ENCODE measurements at regions not wholly inside any gene's neighbourhood (a gene's known extent, or its start where the extent isn't known, plus 50 kb on each side); places are given as distances from the start of the nearest gene placed in this dataset.

- ATAC-seq (ENCODE audit: insufficient number of reproducible peaks, low FRiP score, low read depth) (no peak), DNase-seq (ENCODE audit: low spot score) (no peak)
- no peaks in the 10 kb centered on the region for H3K4me1 ChIP-seq (ENCODE audit: control insufficient read depth in 1 of 2, low read depth in 2 of 2)
- no peak overlapping the region for H3K27ac ChIP-seq
- no peaks in the 10 kb centered on the region for H3K27me3 ChIP-seq (replicated peaks; ENCODE audit: insufficient read depth)
- no peaks in the 10 kb centered on the region for H3K9me3 ChIP-seq
- H3K4me3 ChIP-seq, result no peak overlapping the region
- TF ChIP-seq CTCF (IDR thresholded peaks at IDR 0.05), result no peak
- H3K36me3 ChIP-seq, result no peaks in the 10 kb centered on the region
Measured at GRCh38 chr1:2863648-2863963, 62.1 kb upstream of the TTC34 start.

- TF ChIP-seq CTCF (IDR thresholded peaks at IDR 0.05), result no peak
- ATAC-seq (ENCODE audit: insufficient number of reproducible peaks, low FRiP score, low read depth), result no peak
- DNase-seq (ENCODE audit: low spot score), result no peak
- no peaks in the 10 kb centered on the region for H3K36me3 ChIP-seq
- no peak overlapping the region for H3K27ac ChIP-seq
- H3K4me3 ChIP-seq, result no peak overlapping the region
- H3K27me3 ChIP-seq (replicated peaks; ENCODE audit: insufficient read depth), result no peaks in the 10 kb centered on the region
- H3K4me1 ChIP-seq (ENCODE audit: control insufficient read depth in 1 of 2, low read depth in 2 of 2), result no peaks in the 10 kb centered on the region
- no peaks in the 10 kb centered on the region for H3K9me3 ChIP-seq
Measured at GRCh38 chr1:2864203-2864905, 62.9 kb upstream of the TTC34 start.

- ATAC-seq (ENCODE audit: insufficient number of reproducible peaks, low FRiP score, low read depth) (no peak), DNase-seq (ENCODE audit: low spot score) (no peak)
- no peak overlapping the region for H3K27ac ChIP-seq
- no peaks in the 10 kb centered on the region for H3K4me1 ChIP-seq (ENCODE audit: control insufficient read depth in 1 of 2, low read depth in 2 of 2)
- H3K4me3 ChIP-seq, result no peak overlapping the region
- no peaks in the 10 kb centered on the region for H3K9me3 ChIP-seq
- H3K27me3 ChIP-seq (replicated peaks; ENCODE audit: insufficient read depth), result no peaks in the 10 kb centered on the region
- no peak for TF ChIP-seq CTCF (IDR thresholded peaks at IDR 0.05)
- H3K36me3 ChIP-seq, result no peaks in the 10 kb centered on the region
Measured at GRCh38 chr1:2865000-2865399, 63.5 kb upstream of the TTC34 start.

DNA sequence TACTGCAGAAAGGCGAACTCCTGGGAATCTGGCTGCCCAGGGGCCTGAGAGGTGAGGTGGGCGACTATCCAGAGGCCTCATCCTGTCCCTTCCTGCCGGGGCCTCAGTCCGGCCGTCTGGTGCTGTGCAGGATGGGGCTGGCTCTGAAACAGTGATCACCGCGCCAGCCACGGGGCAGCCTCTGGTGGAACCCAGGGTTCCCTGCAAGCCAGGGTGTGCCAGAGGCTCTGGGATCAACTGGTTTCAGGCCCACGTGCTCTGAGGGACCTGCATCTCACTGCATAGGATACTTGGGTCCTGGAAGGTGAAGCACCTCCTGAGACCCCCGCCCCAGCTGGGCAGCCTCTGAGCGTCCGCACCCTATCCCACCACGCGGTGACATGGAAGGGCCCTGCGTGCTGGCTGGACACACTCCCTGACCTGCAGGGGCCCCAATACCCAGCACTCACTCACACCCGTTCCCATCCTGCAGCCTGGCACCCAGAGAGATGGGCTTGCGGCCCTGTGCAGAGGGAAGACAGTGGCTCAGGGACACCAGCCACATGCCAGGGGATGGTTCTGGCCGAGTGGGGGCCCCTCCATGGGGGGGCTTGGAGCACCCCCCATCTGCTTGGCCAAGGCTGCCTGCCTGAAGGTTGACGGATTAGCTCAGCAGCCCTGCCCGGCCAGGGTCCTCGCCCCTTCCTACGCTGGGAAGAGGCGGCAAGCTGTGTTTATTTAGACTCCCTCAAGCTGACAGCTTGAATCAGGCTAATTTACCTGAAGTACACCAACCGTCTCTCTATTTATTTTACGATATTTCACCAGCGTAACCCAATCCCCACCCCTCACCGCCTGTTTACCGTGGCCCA lies 64.3 kb upstream of the TTC34 start:
- DNase-seq (ENCODE audit: low spot score), result no peak
- H3K27ac ChIP-seq, result no peak overlapping the region
- no peak overlapping the region for H3K4me3 ChIP-seq
- no peaks in the 10 kb centered on the region for H3K27me3 ChIP-seq (replicated peaks; ENCODE audit: insufficient read depth)
- no peaks in the 10 kb centered on the region for H3K4me1 ChIP-seq (ENCODE audit: control insufficient read depth in 1 of 2, low read depth in 2 of 2)
- H3K36me3 ChIP-seq, result no peaks in the 10 kb centered on the region
- H3K9me3 ChIP-seq, result peaks cover under 1% of the 10 kb centered on the region
- no peak for ATAC-seq (ENCODE audit: insufficient number of reproducible peaks, low FRiP score, low read depth)
- no peak for TF ChIP-seq CTCF (IDR thresholded peaks at IDR 0.05)

DNA sequence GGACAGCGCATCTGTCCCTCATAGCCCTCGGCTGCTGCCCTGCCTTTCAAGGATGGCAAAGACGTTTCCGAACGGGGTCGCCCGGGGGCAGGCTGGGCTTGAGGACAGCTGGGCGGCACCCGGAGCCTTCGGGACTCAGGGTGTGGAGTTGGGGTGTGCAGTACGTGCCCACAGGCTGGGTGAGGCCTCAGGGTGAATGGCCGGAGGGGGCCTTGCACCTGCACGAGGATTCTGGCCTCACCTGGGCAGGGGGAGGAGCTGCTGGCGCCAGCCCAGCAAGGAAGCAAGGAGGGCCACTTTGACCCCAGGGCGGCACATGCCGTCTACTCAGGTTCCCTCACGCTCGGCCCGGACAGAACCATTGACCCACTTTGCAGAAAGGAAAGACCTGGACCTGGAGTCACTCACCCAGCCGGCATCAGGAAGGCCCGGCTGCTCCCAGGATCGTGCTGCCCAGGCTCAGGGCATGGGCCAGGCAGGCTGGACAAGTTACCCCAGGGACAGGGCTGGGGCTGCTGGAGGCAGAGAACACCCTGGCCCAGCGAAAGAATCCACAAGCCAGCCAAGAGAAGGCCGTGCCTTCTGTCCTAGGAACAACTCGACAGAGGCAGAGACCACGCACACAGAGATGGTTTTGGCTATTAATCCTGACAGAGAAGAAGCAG lies 65.1 kb upstream of the TTC34 start:
- no peaks in the 10 kb centered on the region for H3K4me1 ChIP-seq (ENCODE audit: control insufficient read depth in 1 of 2, low read depth in 2 of 2)
- TF ChIP-seq CTCF (IDR thresholded peaks at IDR 0.05), result no peak
- no peak overlapping the region for H3K4me3 ChIP-seq
- H3K27ac ChIP-seq, result no peak overlapping the region
- DNase-seq (ENCODE audit: low spot score) (no peak), ATAC-seq (ENCODE audit: insufficient number of reproducible peaks, low FRiP score, low read depth) (no peak)
- H3K36me3 ChIP-seq, result no peaks in the 10 kb centered on the region
- no peaks in the 10 kb centered on the region for H3K27me3 ChIP-seq (replicated peaks; ENCODE audit: insufficient read depth)
- peaks cover 8% of the 10 kb centered on the region for H3K9me3 ChIP-seq
